ENCODE measurements at regions not wholly inside any gene's neighbourhood (a gene's known extent, or its start where the extent isn't known, plus 50 kb on each side); places are given as distances from the start of the nearest gene placed in this dataset.
"Not testable (repeated sequence)": the region's sequence is repeated elsewhere in the genome, so short reads cannot be mapped to it uniquely, and the experiment has no call there.

DNA sequence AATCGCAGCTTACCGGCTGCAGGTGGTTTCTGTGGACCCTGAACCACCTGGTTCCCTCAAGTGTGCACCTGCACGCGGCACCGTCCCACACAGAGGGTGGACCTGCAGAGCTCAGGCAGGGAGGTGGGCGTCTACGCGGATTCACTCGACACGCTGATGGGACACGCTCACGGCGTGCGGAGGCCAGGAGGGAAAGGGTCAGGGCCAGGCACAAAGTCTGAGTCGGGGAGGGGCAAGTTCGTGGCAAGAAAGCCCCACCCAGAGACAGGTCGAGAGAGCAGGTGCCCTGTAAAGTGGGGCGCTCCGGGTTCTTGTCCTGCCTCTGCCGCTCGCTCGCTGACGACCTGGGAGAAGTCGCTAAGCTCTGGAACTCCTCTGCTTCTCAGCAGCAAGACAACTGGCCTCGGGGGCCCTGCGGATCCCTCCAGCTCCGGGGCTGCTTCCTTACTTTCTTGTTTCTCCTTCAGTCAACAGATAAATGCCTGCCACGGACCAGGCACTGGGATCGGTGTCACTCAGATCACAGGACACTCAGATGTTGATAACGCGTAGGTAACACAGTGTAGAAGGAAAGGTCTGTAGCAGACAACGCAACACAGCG lies 72.4 kb upstream of the NUP50 start:
- WGBS (ENCODE audit: extremely low coverage, insufficient coverage, low lambda C conversion rate), result no CpG with 5 or more reads among the region's 33 CpGs
- Histone ChIP-seq H3K4ac (ENCODE audit: low read depth, low read length) (no peak overlapping the region), H2BK5ac (ENCODE audit: low read length) (no peak overlapping the region), H2BK120ac (ENCODE audit: low read depth, low read length) (no peak overlapping the region), H3K9ac (ENCODE audit: low read length) (no peak overlapping the region), H2BK15ac (replicated peaks; ENCODE audit: low read depth) (no peak overlapping the region), H3K23ac (ENCODE audit: low read length) (no peak overlapping the region), H3K79me2 (ENCODE audit: control insufficient read depth, insufficient read depth, low read length) (no peaks in the 10 kb centered on the region), H4K5ac (ENCODE audit: low read length) (no peak overlapping the region), H3K18ac (ENCODE audit: low read length) (no peak overlapping the region), H3K4me2 (ENCODE audit: low read length) (no peak overlapping the region), H3K56ac (ENCODE audit: low read length) (no peak overlapping the region), H3K4me1 (ENCODE audit: control insufficient read depth, low read depth, low read length) (no peaks in the 10 kb centered on the region), H3K79me1 (ENCODE audit: low read length) (no peaks in the 10 kb centered on the region), H2AK5ac (ENCODE audit: low read length) (no peak overlapping the region), H3K4me3 (ENCODE audit: low read length) (no peak overlapping the region), H4K8ac (ENCODE audit: low read depth, low read length) (no peak overlapping the region), H3K27me3 (ENCODE audit: insufficient read depth, low read length, poor library complexity) (no peaks in the 10 kb centered on the region), H3K36me3 (ENCODE audit: control insufficient read depth, insufficient read depth, low read length) (no peaks in the 10 kb centered on the region), H3K27ac (ENCODE audit: low read depth, low read length) (no peak overlapping the region)
- no peak for DNase-seq

DNA sequence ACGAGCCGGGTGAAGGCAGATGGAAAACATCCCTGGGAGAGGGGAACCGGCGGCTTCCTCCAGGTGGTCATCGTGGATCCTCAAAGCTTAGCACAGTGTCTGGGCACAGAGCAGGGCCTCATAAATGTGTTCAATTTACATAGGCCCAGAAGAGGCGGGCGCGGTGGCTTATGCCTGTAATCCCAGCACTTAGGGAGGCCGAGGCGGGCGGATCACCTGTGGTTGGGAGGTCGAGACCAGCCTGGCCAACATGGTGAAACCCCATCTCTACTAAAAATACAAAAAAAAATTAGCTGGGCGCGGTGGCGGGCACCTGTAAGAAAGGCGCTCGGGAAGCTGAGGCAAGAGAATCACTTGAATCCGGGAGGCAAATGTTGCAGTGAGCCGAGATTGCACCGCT lies 71.8 kb upstream of the NUP50 start:
- H3K4ac ChIP-seq (ENCODE audit: low read depth, low read length); H3K79me1 ChIP-seq (ENCODE audit: low read length); H3K27me3 ChIP-seq (ENCODE audit: insufficient read depth, low read length, poor library complexity); DNase-seq; H3K23ac ChIP-seq (ENCODE audit: low read length); H3K56ac ChIP-seq (ENCODE audit: low read length); H3K4me3 ChIP-seq (ENCODE audit: low read length); H3K9ac ChIP-seq (ENCODE audit: low read length); H3K27ac ChIP-seq (ENCODE audit: low read depth, low read length); H3K36me3 ChIP-seq (ENCODE audit: control insufficient read depth, insufficient read depth, low read length); H2AK5ac ChIP-seq (ENCODE audit: low read length); H2BK15ac ChIP-seq (replicated peaks; ENCODE audit: low read depth); H2BK5ac ChIP-seq (ENCODE audit: low read length); H4K5ac ChIP-seq (ENCODE audit: low read length); H3K4me1 ChIP-seq (ENCODE audit: control insufficient read depth, low read depth, low read length); H3K79me2 ChIP-seq (ENCODE audit: control insufficient read depth, insufficient read depth, low read length); H4K8ac ChIP-seq (ENCODE audit: low read depth, low read length); H3K18ac ChIP-seq (ENCODE audit: low read length); H3K4me2 ChIP-seq (ENCODE audit: low read length); H2BK120ac ChIP-seq (ENCODE audit: low read depth, low read length): not testable (repeated sequence)
- WGBS (ENCODE audit: extremely low coverage, insufficient coverage, low lambda C conversion rate), result no CpG with 5 or more reads among the region's 20 CpGs

DNA sequence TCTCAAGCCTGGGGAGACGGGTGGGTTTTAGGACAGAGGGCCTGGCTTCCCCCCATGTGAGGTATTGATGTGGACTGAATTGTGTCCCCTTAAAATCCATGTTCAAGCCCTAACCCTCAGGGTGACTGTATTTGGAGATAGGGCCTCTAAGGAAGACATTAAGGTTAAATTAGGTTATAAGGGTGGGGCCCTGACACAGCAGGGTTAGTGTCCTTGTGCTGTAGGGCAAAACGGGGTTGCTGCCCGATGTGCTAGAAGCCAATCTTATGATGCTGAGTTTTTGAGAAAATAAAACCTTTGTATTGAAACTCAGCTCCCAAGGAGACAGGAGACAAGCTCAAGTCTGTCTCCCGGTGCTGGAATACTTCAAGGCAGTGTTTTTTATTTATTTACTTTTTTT lies 71.1 kb upstream of the NUP50 start:
- Histone ChIP-seq H4K5ac (ENCODE audit: low read length) (no peak overlapping the region), H3K9ac (ENCODE audit: low read length) (no peak overlapping the region), H2AK5ac (ENCODE audit: low read length) (no peak overlapping the region), H2BK120ac (ENCODE audit: low read depth, low read length) (no peak overlapping the region), H3K18ac (ENCODE audit: low read length) (no peak overlapping the region), H3K56ac (ENCODE audit: low read length) (no peak overlapping the region), H4K8ac (ENCODE audit: low read depth, low read length) (no peak overlapping the region), H3K27me3 (ENCODE audit: insufficient read depth, low read length, poor library complexity) (no peaks in the 10 kb centered on the region), H3K4me1 (ENCODE audit: control insufficient read depth, low read depth, low read length) (no peaks in the 10 kb centered on the region), H3K79me2 (ENCODE audit: control insufficient read depth, insufficient read depth, low read length) (no peaks in the 10 kb centered on the region), H3K23ac (ENCODE audit: low read length) (no peak overlapping the region), H3K4me2 (ENCODE audit: low read length) (no peak overlapping the region), H3K4me3 (ENCODE audit: low read length) (no peak overlapping the region), H3K79me1 (ENCODE audit: low read length) (no peaks in the 10 kb centered on the region), H3K4ac (ENCODE audit: low read depth, low read length) (no peak overlapping the region), H2BK15ac (replicated peaks; ENCODE audit: low read depth) (no peak overlapping the region), H3K27ac (ENCODE audit: low read depth, low read length) (no peak overlapping the region), H2BK5ac (ENCODE audit: low read length) (no peak overlapping the region), H3K36me3 (ENCODE audit: control insufficient read depth, insufficient read depth, low read length) (no peaks in the 10 kb centered on the region)
- WGBS (ENCODE audit: extremely low coverage, insufficient coverage, low lambda C conversion rate), result no CpG with 5 or more reads among the region's 4 CpGs
- DNase-seq, result no peak

DNA sequence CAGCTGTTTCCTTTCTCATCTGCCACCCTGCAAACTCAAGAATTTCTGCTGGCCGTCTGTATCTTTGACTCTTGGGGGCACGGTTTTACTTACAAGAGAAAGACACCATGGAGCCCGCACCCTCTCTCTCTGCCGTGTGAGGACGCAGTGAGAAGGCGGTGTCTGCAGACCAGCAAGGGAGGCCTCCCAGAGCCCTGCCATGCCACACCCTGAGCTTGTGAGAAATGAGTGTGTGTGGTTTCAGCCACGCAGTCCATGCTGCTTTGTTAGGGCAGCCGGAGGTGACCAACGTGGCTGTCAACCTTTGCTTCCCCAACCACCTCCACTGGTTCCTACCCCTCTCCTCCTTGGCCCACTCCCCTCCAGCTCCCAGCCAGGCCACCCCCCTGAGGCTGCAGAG lies 70.1 kb upstream of the NUP50 start:
- no peak for DNase-seq
- Histone ChIP-seq H4K5ac (ENCODE audit: low read length) (no peak overlapping the region), H2BK15ac (replicated peaks; ENCODE audit: low read depth) (no peak overlapping the region), H3K4ac (ENCODE audit: low read depth, low read length) (no peak overlapping the region), H2AK5ac (ENCODE audit: low read length) (no peak overlapping the region), H3K36me3 (ENCODE audit: control insufficient read depth, insufficient read depth, low read length) (no peaks in the 10 kb centered on the region), H2BK120ac (ENCODE audit: low read depth, low read length) (no peak overlapping the region), H3K9ac (ENCODE audit: low read length) (no peak overlapping the region), H3K4me3 (ENCODE audit: low read length) (no peak overlapping the region), H2BK5ac (ENCODE audit: low read length) (no peak overlapping the region), H3K27me3 (ENCODE audit: insufficient read depth, low read length, poor library complexity) (no peaks in the 10 kb centered on the region), H3K18ac (ENCODE audit: low read length) (no peak overlapping the region), H3K23ac (ENCODE audit: low read length) (no peak overlapping the region), H3K4me1 (ENCODE audit: control insufficient read depth, low read depth, low read length) (no peaks in the 10 kb centered on the region), H3K79me2 (ENCODE audit: control insufficient read depth, insufficient read depth, low read length) (no peaks in the 10 kb centered on the region), H3K56ac (ENCODE audit: low read length) (no peak overlapping the region), H3K79me1 (ENCODE audit: low read length) (no peaks in the 10 kb centered on the region), H3K27ac (ENCODE audit: low read depth, low read length) (no peak overlapping the region), H4K8ac (ENCODE audit: low read depth, low read length) (no peak overlapping the region), H3K4me2 (ENCODE audit: low read length) (no peak overlapping the region)
- no CpG with 5 or more reads among the region's 9 CpGs for WGBS (ENCODE audit: extremely low coverage, insufficient coverage, low lambda C conversion rate)

DNA sequence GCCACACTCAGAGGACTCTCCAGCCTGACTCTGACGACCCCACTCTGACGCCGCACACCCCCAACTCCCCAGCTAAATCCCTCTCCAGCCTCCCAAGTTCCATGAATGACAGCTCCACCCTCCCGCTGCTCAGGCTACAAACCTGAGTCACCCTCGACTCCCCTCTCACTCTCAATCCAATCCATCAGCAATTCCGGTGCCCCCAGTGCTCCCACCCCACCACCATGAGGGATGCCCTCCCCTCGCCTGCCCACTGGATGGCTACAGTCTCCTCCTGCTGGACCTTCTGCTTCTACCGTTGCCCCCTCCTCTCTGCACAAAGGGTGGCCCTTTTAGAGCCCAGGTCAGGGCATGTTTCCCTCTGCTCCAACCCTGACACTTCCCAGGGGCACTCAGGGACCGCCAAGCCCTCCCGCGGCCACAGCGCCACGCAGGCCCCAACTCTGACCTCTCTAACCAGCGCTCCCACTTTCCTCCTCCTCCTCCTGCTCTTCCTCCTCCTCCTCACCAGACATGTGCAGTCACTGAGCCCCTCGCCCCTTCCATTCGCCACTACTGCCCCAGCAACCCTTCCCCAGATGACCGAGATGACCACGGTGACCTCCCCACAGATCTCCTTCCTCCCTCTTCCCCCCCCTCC lies 69.5 kb upstream of the NUP50 start:
- no peaks in the 10 kb centered on the region for H3K79me1 ChIP-seq (ENCODE audit: low read length)
- DNase-seq, result no peak
- no peak overlapping the region for H3K4me3 ChIP-seq (ENCODE audit: low read length)
- H3K27ac ChIP-seq (ENCODE audit: low read depth, low read length), result no peak overlapping the region
- no peak overlapping the region for H3K18ac ChIP-seq (ENCODE audit: low read length)
- no peak overlapping the region for H3K9ac ChIP-seq (ENCODE audit: low read length)
- no peaks in the 10 kb centered on the region for H3K36me3 ChIP-seq (ENCODE audit: control insufficient read depth, insufficient read depth, low read length)
- no peaks in the 10 kb centered on the region for H3K79me2 ChIP-seq (ENCODE audit: control insufficient read depth, insufficient read depth, low read length)
- H3K27me3 ChIP-seq (ENCODE audit: insufficient read depth, low read length, poor library complexity), result no peaks in the 10 kb centered on the region
- H3K56ac ChIP-seq (ENCODE audit: low read length), result no peak overlapping the region
- H3K4me1 ChIP-seq (ENCODE audit: control insufficient read depth, low read depth, low read length), result no peaks in the 10 kb centered on the region
- no peak overlapping the region for H4K5ac ChIP-seq (ENCODE audit: low read length)
- no peak overlapping the region for H2BK120ac ChIP-seq (ENCODE audit: low read depth, low read length)
- no peak overlapping the region for H4K8ac ChIP-seq (ENCODE audit: low read depth, low read length)
- no peak overlapping the region for H3K4ac ChIP-seq (ENCODE audit: low read depth, low read length)
- no peak overlapping the region for H2BK15ac ChIP-seq (replicated peaks; ENCODE audit: low read depth)
- WGBS (ENCODE audit: extremely low coverage, insufficient coverage, low lambda C conversion rate), result no CpG with 5 or more reads among the region's 18 CpGs
- no peak overlapping the region for H3K23ac ChIP-seq (ENCODE audit: low read length)
- no peak overlapping the region for H2AK5ac ChIP-seq (ENCODE audit: low read length)
- no peak overlapping the region for H2BK5ac ChIP-seq (ENCODE audit: low read length)
- no peak overlapping the region for H3K4me2 ChIP-seq (ENCODE audit: low read length)

DNA sequence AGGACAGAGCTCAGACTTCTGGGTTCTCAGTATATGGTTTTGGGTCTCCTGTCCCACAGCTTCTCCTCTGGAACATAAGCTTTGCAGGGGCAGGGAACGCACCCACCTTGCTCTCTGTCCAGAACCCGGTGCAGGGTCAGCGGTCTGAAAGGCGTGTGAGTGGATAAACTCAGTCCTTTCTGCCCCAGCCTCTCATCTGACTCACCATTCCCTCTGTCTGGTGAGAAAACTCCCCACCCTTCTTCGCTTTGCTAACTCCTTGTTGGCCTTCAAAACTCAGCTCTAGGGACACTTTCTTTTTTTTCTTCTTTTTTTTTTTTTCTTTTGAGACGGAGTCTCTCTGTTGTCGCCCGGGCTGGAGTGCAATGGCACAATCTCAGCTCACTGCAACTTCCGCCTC lies 68.9 kb upstream of the NUP50 start:
- Histone ChIP-seq H2BK15ac (replicated peaks; ENCODE audit: low read depth) (no peak overlapping the region), H2AK5ac (ENCODE audit: low read length) (no peak overlapping the region), H3K27me3 (ENCODE audit: insufficient read depth, low read length, poor library complexity) (no peaks in the 10 kb centered on the region), H3K56ac (ENCODE audit: low read length) (no peak overlapping the region), H2BK120ac (ENCODE audit: low read depth, low read length) (no peak overlapping the region), H4K8ac (ENCODE audit: low read depth, low read length) (no peak overlapping the region), H3K79me1 (ENCODE audit: low read length) (no peaks in the 10 kb centered on the region), H3K4me2 (ENCODE audit: low read length) (no peak overlapping the region), H3K4me3 (ENCODE audit: low read length) (no peak overlapping the region), H3K4ac (ENCODE audit: low read depth, low read length) (no peak overlapping the region), H3K23ac (ENCODE audit: low read length) (no peak overlapping the region), H2BK5ac (ENCODE audit: low read length) (no peak overlapping the region), H4K5ac (ENCODE audit: low read length) (no peak overlapping the region), H3K4me1 (ENCODE audit: control insufficient read depth, low read depth, low read length) (no peaks in the 10 kb centered on the region), H3K27ac (ENCODE audit: low read depth, low read length) (no peak overlapping the region), H3K36me3 (ENCODE audit: control insufficient read depth, insufficient read depth, low read length) (no peaks in the 10 kb centered on the region), H3K79me2 (ENCODE audit: control insufficient read depth, insufficient read depth, low read length) (no peaks in the 10 kb centered on the region), H3K18ac (ENCODE audit: low read length) (no peak overlapping the region), H3K9ac (ENCODE audit: low read length) (no peak overlapping the region)
- DNase-seq, result no peak
- no CpG with 5 or more reads among the region's 9 CpGs for WGBS (ENCODE audit: extremely low coverage, insufficient coverage, low lambda C conversion rate)

Data from mesendoderm (in vitro differentiated cells).